ENCODE measurements at regions not wholly inside any gene's neighbourhood (a gene's known extent, or its start where the extent isn't known, plus 50 kb on each side); places are given as distances from the start of the nearest gene placed in this dataset.

- Histone ChIP-seq H2BK120ac (ENCODE audit: low read depth, low read length) (no peak overlapping the region), H3K27ac (ENCODE audit: insufficient read depth, low read length) (no peak overlapping the region), H3K4ac (ENCODE audit: low read depth, low read length) (no peak overlapping the region), H3K9me3 (ENCODE audit: control insufficient read depth, insufficient read depth, low read length) (no peaks in the 10 kb centered on the region), H4K8ac (ENCODE audit: low read depth in 2 of 2, low read length in 2 of 2) (no peak overlapping the region), H2BK15ac (ENCODE audit: low read depth, low read length) (no peak overlapping the region), H3K79me1 (ENCODE audit: low read depth in 1 of 2, low read length in 2 of 2) (no peaks in the 10 kb centered on the region), H3K56ac (ENCODE audit: extremely low read depth, insufficient read depth, low read length) (no peak overlapping the region), H2AFZ (replicated peaks; ENCODE audit: low read length, poor library complexity) (no peak overlapping the region), H2BK5ac (ENCODE audit: low read depth, low read length, poor library complexity, severe bottlenecking) (no peak overlapping the region), H4K5ac (ENCODE audit: low read depth, low read length) (no peak overlapping the region), H2AK5ac (ENCODE audit: low read depth, low read length) (no peak overlapping the region), H3K18ac (ENCODE audit: low read depth, low read length) (no peak overlapping the region), H3K27me3 (ENCODE audit: control insufficient read depth, insufficient read depth, low read length) (no peaks in the 10 kb centered on the region), H4K20me1 (ENCODE audit: insufficient read depth, low read length) (no peaks in the 10 kb centered on the region), H3K14ac (replicated peaks; ENCODE audit: low read depth, low read length) (no peak overlapping the region), H4K91ac (ENCODE audit: insufficient read depth, low read depth, low read length) (no peak overlapping the region), H3K4me3 (ENCODE audit: insufficient read depth, low read depth, low read length) (no peak overlapping the region), H3K4me1 (ENCODE audit: control insufficient read depth, insufficient read depth, low read length) (no peaks in the 10 kb centered on the region), H3K36me3 (ENCODE audit: control insufficient read depth, insufficient read depth, low read length) (no peaks in the 10 kb centered on the region), H3K23ac (ENCODE audit: low read depth, low read length) (no peak overlapping the region), H3K9ac (ENCODE audit: low read depth, low read length) (no peak overlapping the region), H2AK9ac (replicated peaks; ENCODE audit: low read depth, low read length, poor library complexity) (no peak overlapping the region), H3K4me2 (ENCODE audit: low read depth, low read length) (no peak overlapping the region), H2BK20ac (ENCODE audit: low read depth, low read length) (no peak overlapping the region), H3K9me1 (ENCODE audit: insufficient read depth, low read length) (no peaks in the 10 kb centered on the region)
- CTCF ChIA-PET, result no interaction called here
- dilution Hi-C loops (cut with HindIII; ENCODE audit: low sequenced_read_pairs, unreplicated experiment) (no loop called here), in situ Hi-C loops (cut with MboI; ENCODE audit: low sequenced_read_pairs) (no loop called here), intact Hi-C loops (cut with micrococcal nuclease) (no loop called here)
- no TSS peak for BruUV-seq (replicated peaks)
- POLR2A ChIA-PET (ENCODE audit: unreplicated experiment), result no interaction called here
- DNase-seq, result no peak
- ATAC-seq (ENCODE audit: low read depth), result no peak
- TF ChIP-seq NFE2L2 (IDR thresholded peaks at IDR 0.05; ENCODE audit: low read depth, low read length) (no peak), POLR2A (IDR thresholded peaks at IDR 0.05; ENCODE audit: low read depth, low read length) (no peak), CEBPB (IDR thresholded peaks at IDR 0.05; ENCODE audit: low read depth, low read length) (no peak), RCOR1 (IDR thresholded peaks at IDR 0.05; ENCODE audit: insufficient replicate concordance, low read length) (no peak), CTCF (conservative IDR thresholded peaks at IDR 0.05; ENCODE audit: low read depth, low read length) (no peak), CHD1 (IDR thresholded peaks at IDR 0.05; ENCODE audit: low read depth, low read length) (no peak), MXI1 (IDR thresholded peaks at IDR 0.05; ENCODE audit: borderline replicate concordance, low read depth, low read length) (no peak)
- WGBS, 2 experiments (ENCODE audit: extremely low coverage in 2 of 2, insufficient read length in 1 of 2), result 57% methylated on average over 1 of the region's 3 CpGs; no CpG with 5 or more reads in 1 of the 2 experiments
Observed at GRCh38 chr2:206867006-206867405, 72.3 kb upstream of the CPO start.
